ENCODE measurements at regions not wholly inside any gene's neighbourhood (a gene's known extent, or its start where the extent isn't known, plus 50 kb on each side); places are given as distances from the start of the nearest gene placed in this dataset.

DNA sequence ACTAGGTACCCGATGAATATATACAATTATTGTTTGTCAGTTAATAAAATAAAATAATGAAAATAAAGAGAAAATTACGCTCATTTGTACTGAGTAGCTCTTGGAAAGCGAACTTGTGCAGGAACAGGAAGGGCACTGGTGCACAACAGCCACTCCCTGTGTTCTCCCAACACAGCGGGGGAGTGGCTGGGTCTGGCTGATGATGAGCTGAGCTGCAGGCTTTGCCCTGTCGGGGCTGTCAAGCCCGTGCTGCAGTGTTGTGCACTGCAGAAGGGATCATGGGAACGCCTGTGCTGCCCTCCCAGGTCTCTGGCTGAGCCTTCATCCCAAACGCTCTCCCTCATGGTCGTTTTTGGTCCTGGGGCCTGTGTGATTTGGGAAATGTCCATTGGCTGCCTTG, 131.7 kb upstream of the MAP3K4 start:
- Histone ChIP-seq H4K5ac (ENCODE audit: low read depth, low read length) (no peak overlapping the region), H2BK20ac (ENCODE audit: low read depth, low read length) (no peak overlapping the region), H3K9ac (ENCODE audit: low read depth, low read length) (no peak overlapping the region), H3K4me1 (ENCODE audit: control insufficient read depth, insufficient read depth, low read length) (no peaks in the 10 kb centered on the region), H2AK5ac (ENCODE audit: low read depth, low read length) (no peak overlapping the region), H4K8ac (ENCODE audit: low read depth in 2 of 2, low read length in 2 of 2) (no peak overlapping the region), H2BK15ac (ENCODE audit: low read depth, low read length) (no peak overlapping the region), H3K27ac (ENCODE audit: insufficient read depth, low read length) (no peak overlapping the region), H3K9me1 (ENCODE audit: insufficient read depth, low read length) (no peaks in the 10 kb centered on the region), H3K18ac (ENCODE audit: low read depth, low read length) (no peak overlapping the region), H4K20me1 (ENCODE audit: insufficient read depth, low read length) (no peaks in the 10 kb centered on the region), H2AK9ac (replicated peaks; ENCODE audit: low read depth, low read length, poor library complexity) (no peak overlapping the region), H2BK120ac (ENCODE audit: low read depth, low read length) (no peak overlapping the region), H3K4me2 (ENCODE audit: low read depth, low read length) (no peak overlapping the region), H3K23ac (ENCODE audit: low read depth, low read length) (no peak overlapping the region), H3K4me3 (ENCODE audit: insufficient read depth, low read depth, low read length) (no peak overlapping the region), H3K27me3 (ENCODE audit: control insufficient read depth, insufficient read depth, low read length) (no peaks in the 10 kb centered on the region), H3K36me3 (ENCODE audit: control insufficient read depth, insufficient read depth, low read length) (no peaks in the 10 kb centered on the region), H3K9me3 (ENCODE audit: control insufficient read depth, insufficient read depth, low read length) (peaks cover 11% of the 10 kb centered on the region), H2AFZ (replicated peaks; ENCODE audit: low read length, poor library complexity) (no peak overlapping the region), H3K56ac (ENCODE audit: extremely low read depth, insufficient read depth, low read length) (no peak overlapping the region), H2BK5ac (ENCODE audit: low read depth, low read length, poor library complexity, severe bottlenecking) (no peak overlapping the region), H3K14ac (replicated peaks; ENCODE audit: low read depth, low read length) (no peak overlapping the region), H4K91ac (ENCODE audit: insufficient read depth, low read depth, low read length) (no peak overlapping the region), H3K79me1 (ENCODE audit: low read depth in 1 of 2, low read length in 2 of 2) (no peaks in the 10 kb centered on the region), H3K4ac (ENCODE audit: low read depth, low read length) (no peak overlapping the region)
- 47% methylated on average over 2 of the region's 9 CpGs; no CpG with 5 or more reads in 1 of the 2 experiments for WGBS, 2 experiments (ENCODE audit: extremely low coverage in 2 of 2, insufficient read length in 1 of 2)
- TF ChIP-seq RAD21 (IDR thresholded peaks at IDR 0.05; ENCODE audit: low read length) (no peak), CHD1 (IDR thresholded peaks at IDR 0.05; ENCODE audit: low read depth, low read length) (no peak)
- no peak for DNase-seq
- dilution Hi-C loops (cut with HindIII; ENCODE audit: low sequenced_read_pairs, unreplicated experiment), result no loop called here
- ChIA-PET POLR2A (ENCODE audit: unreplicated experiment) (no interaction called here), CTCF (no interaction called here)
- in situ Hi-C loops (cut with MboI; ENCODE audit: low sequenced_read_pairs), result no loop called here
- no peak for ATAC-seq (ENCODE audit: low read depth)
- no TSS peak for BruUV-seq (replicated peaks)
- intact Hi-C loops (cut with micrococcal nuclease), result no loop called here
